HG02981 (cell line): ENCODE measurements at regions not wholly inside any gene's neighbourhood (a gene's known extent, or its start where the extent isn't known, plus 50 kb on each side); places are given as distances from the start of the nearest gene placed in this dataset.
A peak's percentile ranks its signal among the peaks of the same experiment; 100 is the strongest.
"Not testable (repeated sequence)": the region's sequence is repeated elsewhere in the genome, so short reads cannot be mapped to it uniquely, and the experiment has no call there.

Experiments
- ATAC-seq: cut with Tn5 transposase; IDR thresholded peaks from one replicate; pipeline ENCODE4 v1.9.1; 2021; ENCODE audit warnings: mild to moderate bottlenecking, moderate library complexity; ENCODE audit not compliant: unreplicated experiment

GRCh38 chr20:40012026-40012425, 677.0 kb downstream of the MAFB start:
- not testable (repeated sequence) for ATAC-seq

GRCh38 chr20:40010483-40010882, 678.6 kb downstream of the MAFB start:
- ATAC-seq = no peak

GRCh38 chr20:40009542-40009941, 679.5 kb downstream of the MAFB start:
- ATAC-seq = no peak

- no peak for ATAC-seq
These were observed 680.9 kb downstream of the MAFB start for GRCh38 chr20:40008177-40008576.

- ATAC-seq = no peak
These were observed 682.7 kb downstream of the MAFB start for GRCh38 chr20:40006168-40006860.

GRCh38 chr20:40004092-40004491, 684.9 kb downstream of the MAFB start:
- not testable (repeated sequence) for ATAC-seq

GRCh38 chr20:39993742-39994141, 695.3 kb downstream of the MAFB start:
- no peak for ATAC-seq

- ATAC-seq = no peak
These were observed 698.3 kb downstream of the MAFB start for GRCh38 chr20:39990692-39991091.

GRCh38 chr20:39988991-39989390, 700.0 kb downstream of the MAFB start:
- ATAC-seq = no peak

GRCh38 chr20:39986173-39986904, 702.7 kb downstream of the MAFB start:
- no peak for ATAC-seq

GRCh38 chr20:39985271-39985827, 703.7 kb downstream of the MAFB start:
- no peak for ATAC-seq

GRCh38 chr20:39983655-39984054, 705.4 kb downstream of the MAFB start:
- ATAC-seq = no peak

- ATAC-seq = no peak
These were observed 705.9 kb downstream of the MAFB start for GRCh38 chr20:39983183-39983582.

GRCh38 chr20:39974966-39975501, 714.0 kb downstream of the MAFB start:
- no peak for ATAC-seq

- no peak for ATAC-seq
These were observed 720.5 kb downstream of the MAFB start for GRCh38 chr20:39968495-39968894.

GRCh38 chr20:39967806-39968205, 721.2 kb downstream of the MAFB start:
- ATAC-seq = no peak

- ATAC-seq = no peak
These were observed 727.3 kb downstream of the MAFB start for GRCh38 chr20:39961637-39962244.

GRCh38 chr20:39960522-39961428, 728.3 kb downstream of the MAFB start:
- ATAC-seq = peak; percentile 56

- ATAC-seq = not testable (repeated sequence)
These were observed 731.1 kb downstream of the MAFB start for GRCh38 chr20:39957911-39958310.

GRCh38 chr20:39954621-39955020, 734.4 kb downstream of the MAFB start:
- ATAC-seq = no peak
